Ectodermal cell (in vitro differentiated cells): ENCODE measurements at regions not wholly inside any gene's neighbourhood (a gene's known extent, or its start where the extent isn't known, plus 50 kb on each side); places are given as distances from the start of the nearest gene placed in this dataset.

ENCODE experiments used
- H3K27ac ChIP-seq: 2 replicates; pipeline ENCODE4 v1.7.0; 2013; ENCODE audit warnings: mild to moderate bottlenecking, low read depth, low read length; ENCODE audit not compliant: insufficient read depth, poor library complexity, severe bottlenecking
- H3K27me3 ChIP-seq: 2 replicates; pipeline ENCODE4 v1.7.0; 2013; ENCODE audit warnings: mild to moderate bottlenecking, low read length; ENCODE audit not compliant: insufficient read depth, control insufficient read depth, poor library complexity, severe bottlenecking
- H3K36me3 ChIP-seq: one replicate; pipeline ENCODE4 v1.7.0; 2013; ENCODE audit warnings: low read length; ENCODE audit not compliant: control insufficient read depth, insufficient read depth
- H3K4me1 ChIP-seq: one replicate; pipeline ENCODE4 v1.7.0; 2013; ENCODE audit warnings: low read length; ENCODE audit not compliant: control insufficient read depth, insufficient read depth
- H3K4me3 ChIP-seq: 2 replicates; pipeline ENCODE4 v1.7.0; 2013; ENCODE audit warnings: low read depth, low read length, control low read depth; ENCODE audit not compliant: insufficient read depth
- H3K9me3 ChIP-seq: 2 replicates; pipeline ENCODE4 v1.7.0; 2013; ENCODE audit warnings: mild to moderate bottlenecking, low read length, moderate library complexity; ENCODE audit not compliant: control insufficient read depth
- WGBS, 2 experiments: methylation state at CpG; one replicate each; pipeline ENCODE4 v1.1.7; 2013; ENCODE audit warnings: missing lambda C conversion rate in 2 of 2; 5-methylcytosine and 5-hydroxymethylcytosine counted together

GRCh38 chr4:14564281-14564680 is 438.0 kb upstream of the CPEB2 start:
- Histone ChIP-seq H3K4me3 (no peak overlapping the region), H3K4me1 (no peaks in the 10 kb centered on the region), H3K27me3 (no peaks in the 10 kb centered on the region), H3K27ac (no peak overlapping the region), H3K36me3 (no peaks in the 10 kb centered on the region), H3K9me3 (no peaks in the 10 kb centered on the region)
- 95 to 98% methylated on average over 3 to 4 of the region's 4 CpGs for WGBS, 2 experiments

GRCh38 chr4:14566518-14566917 is 435.8 kb upstream of the CPEB2 start:
- H3K9me3 ChIP-seq = no peaks in the 10 kb centered on the region
- no peaks in the 10 kb centered on the region for H3K27me3 ChIP-seq
- H3K4me1 ChIP-seq = no peaks in the 10 kb centered on the region
- H3K4me3 ChIP-seq = no peak overlapping the region
- H3K36me3 ChIP-seq = no peaks in the 10 kb centered on the region
- H3K27ac ChIP-seq = no peak overlapping the region

GRCh38 chr4:14568351-14568750 is 433.9 kb upstream of the CPEB2 start:
- no peaks in the 10 kb centered on the region for H3K4me1 ChIP-seq
- H3K27ac ChIP-seq = no peak overlapping the region
- no peaks in the 10 kb centered on the region for H3K36me3 ChIP-seq
- no peaks in the 10 kb centered on the region for H3K27me3 ChIP-seq
- whole genome bisulfite sequencing, 2 experiments = 91 to 98% methylated on average over 2 of the region's 2 CpGs
- no peaks in the 10 kb centered on the region for H3K9me3 ChIP-seq
- H3K4me3 ChIP-seq = no peak overlapping the region

GRCh38 chr4:14575289-14575688 is 427.0 kb upstream of the CPEB2 start:
- no peak overlapping the region for H3K4me3 ChIP-seq
- H3K27me3 ChIP-seq = no peaks in the 10 kb centered on the region
- H3K4me1 ChIP-seq = no peaks in the 10 kb centered on the region
- H3K9me3 ChIP-seq = no peaks in the 10 kb centered on the region
- no peak overlapping the region for H3K27ac ChIP-seq
- no peaks in the 10 kb centered on the region for H3K36me3 ChIP-seq
- WGBS, 2 experiments = 89 to 96% methylated on average over 1 of the region's 1 CpG

GRCh38 chr4:14575919-14576318 is 426.4 kb upstream of the CPEB2 start:
- no peaks in the 10 kb centered on the region for H3K9me3 ChIP-seq

GRCh38 chr4:14580061-14580460 is 422.2 kb upstream of the CPEB2 start:
- H3K4me1 ChIP-seq = peaks cover 3% of the 10 kb centered on the region
- H3K36me3 ChIP-seq = no peaks in the 10 kb centered on the region
- H3K9me3 ChIP-seq = no peaks in the 10 kb centered on the region
- no peak overlapping the region for H3K27ac ChIP-seq
- H3K27me3 ChIP-seq = no peaks in the 10 kb centered on the region
- H3K4me3 ChIP-seq = no peak overlapping the region

More at GRCh38 chr4:14575919-14576318, 426.4 kb upstream of the CPEB2 start:
- Histone ChIP-seq H3K27ac (no peak overlapping the region), H3K27me3 (no peaks in the 10 kb centered on the region), H3K36me3 (no peaks in the 10 kb centered on the region), H3K4me3 (no peak overlapping the region), H3K4me1 (no peaks in the 10 kb centered on the region)
- WGBS, 2 experiments = 80 to 94% methylated on average over 2 of the region's 2 CpGs

GRCh38 chr4:14581741-14582140 is 420.5 kb upstream of the CPEB2 start:
- Histone ChIP-seq H3K4me1 (peaks cover 3% of the 10 kb centered on the region), H3K9me3 (no peaks in the 10 kb centered on the region), H3K4me3 (no peak overlapping the region), H3K27me3 (no peaks in the 10 kb centered on the region), H3K36me3 (no peaks in the 10 kb centered on the region), H3K27ac (no peak overlapping the region)
- 11 to 23% methylated on average over 3 of the region's 3 CpGs for WGBS, 2 experiments

- Histone ChIP-seq H3K27me3 (no peaks in the 10 kb centered on the region), H3K36me3 (no peaks in the 10 kb centered on the region), H3K9me3 (no peaks in the 10 kb centered on the region), H3K4me1 (peaks cover 3% of the 10 kb centered on the region), H3K27ac (no peak overlapping the region), H3K4me3 (no peak overlapping the region)
- WGBS, 2 experiments = 94 to 96% methylated on average over 3 of the region's 3 CpGs
Measured at GRCh38 chr4:14582677-14583076, 419.6 kb upstream of the CPEB2 start.

GRCh38 chr4:14583331-14583730 is 418.9 kb upstream of the CPEB2 start:
- Histone ChIP-seq H3K27ac (no peak overlapping the region), H3K36me3 (no peaks in the 10 kb centered on the region), H3K27me3 (no peaks in the 10 kb centered on the region), H3K4me3 (no peak overlapping the region), H3K4me1 (peaks cover 3% of the 10 kb centered on the region), H3K9me3 (no peaks in the 10 kb centered on the region)
- WGBS, 2 experiments = 91 to 96% methylated on average over 2 of the region's 2 CpGs

GRCh38 chr4:14583752-14584151 is 418.5 kb upstream of the CPEB2 start:
- Histone ChIP-seq H3K4me3 (no peak overlapping the region), H3K27ac (no peak overlapping the region), H3K36me3 (no peaks in the 10 kb centered on the region), H3K9me3 (no peaks in the 10 kb centered on the region), H3K4me1 (peaks cover 3% of the 10 kb centered on the region), H3K27me3 (no peaks in the 10 kb centered on the region)
- WGBS, 2 experiments = 94 to 98% methylated on average over 6 to 7 of the region's 7 CpGs

GRCh38 chr4:14592950-14593349 is 409.3 kb upstream of the CPEB2 start:
- no peak overlapping the region for H3K27ac ChIP-seq
- no peaks in the 10 kb centered on the region for H3K9me3 ChIP-seq
- H3K4me1 ChIP-seq = no peaks in the 10 kb centered on the region
- H3K36me3 ChIP-seq = no peaks in the 10 kb centered on the region
- no peaks in the 10 kb centered on the region for H3K27me3 ChIP-seq
- whole genome bisulfite sequencing, 2 experiments = 94 to 95% methylated on average over 2 of the region's 2 CpGs
- H3K4me3 ChIP-seq = no peak overlapping the region
